Fibroblast of lung (primary cell): ENCODE measurements at regions not wholly inside any gene's neighbourhood (a gene's known extent, or its start where the extent isn't known, plus 50 kb on each side); places are given as distances from the start of the nearest gene placed in this dataset.

Experiments used
- CTCF ChIP-seq, 2 donors: IDR thresholded peaks in 1 of 2; conservative IDR thresholded peaks in 1 of 2; 1 replicate in 1 of 2; 2 replicates in 1 of 2; pipeline ENCODE4 v1.5.1; 2011 to 2012; ENCODE audit warnings: low read length in 2 of 2, control low read depth in 1 of 2, inconsistent platforms in 1 of 2, low read depth in 1 of 2, mild to moderate bottlenecking in 1 of 2
- EZH2 ChIP-seq: IDR thresholded peaks from 2 replicates; pipeline ENCODE4 v1.5.1; 2012; ENCODE audit warnings: low read length, control low read depth, mild to moderate bottlenecking; ENCODE audit errors: missing control alignments

GRCh38 chr21:20266441-20266710 is 731.8 kb upstream of the NCAM2 start:
- TF ChIP-seq EZH2 = no peak
- TF ChIP-seq CTCF (conservative IDR thresholded peaks at IDR 0.05 in 1 of 2, IDR thresholded peaks at IDR 0.05 in 1 of 2; ENCODE audit: low read depth in 1 of 2, low read length in 2 of 2) = no peak
